Small intestine (tissue), 7 donors: ENCODE measurements at regions not wholly inside any gene's neighbourhood (a gene's known extent, or its start where the extent isn't known, plus 50 kb on each side); places are given as distances from the start of the nearest gene placed in this dataset.

Source experiments
- DNase-seq, 2 donors: peaks; one replicate each; pipeline versions ENCODE4 v3.0.0 to v3.0.0-alpha.2; 2013
- FAIRE-seq: peaks from 2 replicates; lab custom pipeline; 2012; peaks lifted over from hg19 to GRCh38; lab: Jason Lieb, UNC
- H3K27ac ChIP-seq, 3 donors: one replicate each; pipeline ENCODE4 v1.5.1; 2013; ENCODE audit warnings: low read length in 2 of 3, mild to moderate bottlenecking in 2 of 3, control low read depth in 1 of 3, inconsistent platforms in 1 of 3, low read depth in 1 of 3, moderate library complexity in 1 of 3
- H3K27me3 ChIP-seq, 3 donors: one replicate each; pipeline ENCODE4 v1.6.1; 2013; ENCODE audit warnings: low read length in 3 of 3, inconsistent platforms in 1 of 3; ENCODE audit not compliant: control insufficient read depth in 3 of 3, insufficient read depth in 3 of 3
- H3K36me3 ChIP-seq, 3 donors: one replicate each; pipeline ENCODE4 v1.6.1; 2013; ENCODE audit warnings: low read length in 3 of 3, inconsistent platforms in 1 of 3, low read depth in 1 of 3, mild to moderate bottlenecking in 1 of 3, moderate library complexity in 1 of 3; ENCODE audit not compliant: control insufficient read depth in 3 of 3, insufficient read depth in 2 of 3
- H3K4me1 ChIP-seq, 3 donors: one replicate each; pipeline ENCODE4 v1.6.1; 2013; ENCODE audit warnings: low read length in 2 of 3, inconsistent platforms in 1 of 3, low read depth in 1 of 3, mild to moderate bottlenecking in 1 of 3, moderate library complexity in 1 of 3; ENCODE audit not compliant: control insufficient read depth in 3 of 3, insufficient read depth in 2 of 3
- H3K4me3 ChIP-seq, 3 donors: one replicate each; pipeline ENCODE4 v1.5.1; 2013; ENCODE audit warnings: low read length in 3 of 3, control low read depth in 1 of 3, inconsistent platforms in 1 of 3, low read depth in 1 of 3, mild to moderate bottlenecking in 1 of 3, moderate library complexity in 1 of 3
- H3K9me3 ChIP-seq, 2 donors: one replicate each; pipeline ENCODE4 v1.6.1; 2013; ENCODE audit warnings: low read depth in 1 of 2, low read length in 1 of 2; ENCODE audit not compliant: control insufficient read depth in 2 of 2, insufficient read depth in 1 of 2
- WGBS, 3 donors: extraction: QIAGEN DNeasy Blood & Tissue Kit; methylation state at CpG; one replicate each; pipeline ENCODE4 v1.1.7; 2013; 5-methylcytosine and 5-hydroxymethylcytosine counted together
- donor health status: healthy with polysubstance abuse.
- donor health status: control.
- donor health status: control.
- donor health status: Bipolar disorder and iron deficiency.
- donor health status: healthy.

GRCh38 chr6:134719911-134720310, 230.0 kb downstream of the ALDH8A1 start:
- peaks cover 0 to 6% (median 0%) of the 10 kb centered on the region in 3 donors for H3K4me1 ChIP-seq
- peak overlapping the region in 1 of 3 donors; percentile 53 for H3K27ac ChIP-seq
- no peak for FAIRE-seq
- H3K36me3 ChIP-seq = no peaks in the 10 kb centered on the region
- peaks cover 0 to 1% of the 10 kb centered on the region in 2 donors for H3K9me3 ChIP-seq
- no peak overlapping the region for H3K4me3 ChIP-seq
- WGBS, 3 donors = 83 to 91% (median 90%) methylated on average over 2 of the region's 2 CpGs
- DNase-seq = no peak
- H3K27me3 ChIP-seq = no peaks in the 10 kb centered on the region

- H3K9me3 ChIP-seq = peaks cover 0 to 7% of the 10 kb centered on the region in 2 donors
- WGBS, 3 donors = 80 to 86% (median 81%) methylated on average over 6 of the region's 6 CpGs
- peak overlapping the region in 1 of 3 donors; percentile 34 for H3K27ac ChIP-seq
These were observed 230.6 kb downstream of the ALDH8A1 start for GRCh38 chr6:134719286-134719685.

GRCh38 chr6:134714679-134715078, 235.2 kb downstream of the ALDH8A1 start:
- Histone ChIP-seq H3K4me1 (no peaks in the 10 kb centered on the region), H3K36me3 (no peaks in the 10 kb centered on the region), H3K4me3 (no peak overlapping the region), H3K9me3 (peaks cover 0 to 8% of the 10 kb centered on the region in 2 donors), H3K27ac (no peak overlapping the region), H3K27me3 (no peaks in the 10 kb centered on the region)
- FAIRE-seq (no peak), DNase-seq (no peak)
- WGBS, 3 donors = 63 to 77% (median 65%) methylated on average over 8 of the region's 8 CpGs

More at GRCh38 chr6:134719286-134719685, 230.6 kb downstream of the ALDH8A1 start:
- FAIRE-seq (no peak), DNase-seq (no peak)
- Histone ChIP-seq H3K4me1 (peaks cover 0 to 6% (median 0%) of the 10 kb centered on the region in 3 donors), H3K4me3 (no peak overlapping the region), H3K36me3 (no peaks in the 10 kb centered on the region), H3K27me3 (no peaks in the 10 kb centered on the region)

- Histone ChIP-seq H3K27me3 (no peaks in the 10 kb centered on the region), H3K4me1 (no peaks in the 10 kb centered on the region), H3K27ac (no peak overlapping the region), H3K9me3 (peaks cover 0 to 8% of the 10 kb centered on the region in 2 donors), H3K36me3 (no peaks in the 10 kb centered on the region), H3K4me3 (no peak overlapping the region)
- FAIRE-seq (no peak), DNase-seq (no peak)
- WGBS, 3 donors = 61 to 67% (median 64%) methylated on average over 4 of the region's 4 CpGs
These were observed 235.8 kb downstream of the ALDH8A1 start for GRCh38 chr6:134714113-134714512.

GRCh38 chr6:134712311-134712710, 237.6 kb downstream of the ALDH8A1 start:
- FAIRE-seq = no peak

GRCh38 chr6:134708079-134708478, 241.8 kb downstream of the ALDH8A1 start:
- no peaks in the 10 kb centered on the region for H3K9me3 ChIP-seq
- FAIRE-seq (no peak), DNase-seq (no peak)
- H3K4me1 ChIP-seq = peaks cover 0 to 11% (median 4%) of the 10 kb centered on the region in 3 donors
- no peaks in the 10 kb centered on the region for H3K36me3 ChIP-seq
- no peak overlapping the region for H3K4me3 ChIP-seq
- 41 to 52% (median 50%) methylated on average over 1 of the region's 1 CpG for WGBS, 3 donors
- peak overlapping the region in 2 of 3 donors; percentile 57 to 70 for H3K27ac ChIP-seq
- peaks cover 0 to 2% (median 0%) of the 10 kb centered on the region in 3 donors for H3K27me3 ChIP-seq

More at GRCh38 chr6:134712311-134712710, 237.6 kb downstream of the ALDH8A1 start:
- no peak for DNase-seq
- H3K9me3 ChIP-seq = peaks cover 0 to 8% of the 10 kb centered on the region in 2 donors
- H3K27me3 ChIP-seq = no peaks in the 10 kb centered on the region
- peaks cover 0 to 9% (median 0%) of the 10 kb centered on the region in 3 donors for H3K4me1 ChIP-seq
- H3K4me3 ChIP-seq = no peak overlapping the region
- no peaks in the 10 kb centered on the region for H3K36me3 ChIP-seq
- no peak overlapping the region for H3K27ac ChIP-seq

DNA sequence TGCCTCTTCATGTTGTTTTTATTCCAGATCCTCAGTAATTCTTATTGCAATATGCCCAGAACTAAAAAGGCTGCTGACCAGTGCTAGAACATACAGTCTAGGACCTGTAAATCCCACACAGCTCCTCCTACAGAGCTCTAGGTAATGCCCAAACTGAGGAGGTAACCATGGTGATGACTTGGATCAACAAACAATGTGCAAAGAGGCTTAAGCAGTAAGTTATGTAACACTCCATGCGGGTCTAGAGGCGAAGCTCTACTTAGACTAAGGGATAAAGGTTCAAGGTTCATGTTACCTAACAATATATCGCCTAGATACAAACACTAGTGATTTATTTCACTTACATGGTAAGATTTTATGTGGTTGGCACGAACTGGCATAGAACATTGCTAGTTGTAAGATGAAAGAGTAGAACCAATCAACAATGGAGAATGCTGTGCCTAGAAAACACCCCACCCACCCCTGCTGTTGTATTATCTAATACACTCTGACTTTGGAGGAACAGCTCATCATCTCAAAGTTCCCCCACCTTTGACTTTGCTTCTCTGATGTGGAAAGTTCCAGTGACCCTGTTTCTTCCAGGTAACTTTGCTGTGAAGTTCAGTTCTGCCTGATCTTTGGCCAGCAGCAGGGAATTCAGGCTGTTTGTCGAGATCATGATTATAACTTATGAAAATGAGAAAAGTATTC, 242.4 kb downstream of the ALDH8A1 start:
- H3K4me3 ChIP-seq = no peak overlapping the region
- DNase-seq = peak; percentile 92 to 97
- FAIRE-seq = no peak
- no peaks in the 10 kb centered on the region for H3K36me3 ChIP-seq
- peak overlapping the region in 2 of 3 donors; percentile 57 to 70 for H3K27ac ChIP-seq
- H3K4me1 ChIP-seq = peaks cover 0 to 11% (median 4%) of the 10 kb centered on the region in 3 donors
- peaks cover 0 to 2% (median 0%) of the 10 kb centered on the region in 3 donors for H3K27me3 ChIP-seq
- no peaks in the 10 kb centered on the region for H3K9me3 ChIP-seq
- WGBS, 3 donors = 8 to 51% (median 24%) methylated on average over 5 of the region's 5 CpGs

DNA sequence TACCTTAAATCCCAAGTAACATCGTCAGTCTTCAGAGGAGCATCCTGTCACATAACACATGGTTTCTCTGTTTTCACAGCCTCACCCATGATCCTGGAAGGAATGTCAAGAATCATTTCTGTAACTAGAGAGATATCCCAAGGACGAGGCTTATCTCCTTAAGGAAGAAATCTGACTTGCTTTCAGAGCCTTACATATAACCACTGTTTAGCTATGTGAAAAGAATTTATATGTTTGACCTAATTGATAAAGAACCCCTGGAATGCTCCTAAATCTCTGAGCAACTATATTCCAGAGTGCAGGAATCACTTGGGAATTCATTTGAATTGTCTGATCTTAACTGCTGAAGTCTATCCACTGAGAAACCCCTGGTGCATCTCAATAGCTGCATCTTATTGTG, 243.1 kb downstream of the ALDH8A1 start:
- no peaks in the 10 kb centered on the region for H3K36me3 ChIP-seq
- peaks cover 0 to 11% (median 4%) of the 10 kb centered on the region in 3 donors for H3K4me1 ChIP-seq
- H3K4me3 ChIP-seq = no peak overlapping the region
- WGBS, 3 donors = 40 to 66% (median 41%) methylated on average over 2 of the region's 2 CpGs
- peak; percentile 22 to 36 for DNase-seq
- peak overlapping the region in 1 of 3 donors; percentile 26 for H3K27ac ChIP-seq
- FAIRE-seq = no peak
- no peaks in the 10 kb centered on the region for H3K9me3 ChIP-seq
- peaks cover 0 to 2% (median 0%) of the 10 kb centered on the region in 3 donors for H3K27me3 ChIP-seq
